ENCODE measurements at regions not wholly inside any gene's neighbourhood (a gene's known extent, or its start where the extent isn't known, plus 50 kb on each side); places are given as distances from the start of the nearest gene placed in this dataset.
"Not testable (repeated sequence)": the region's sequence is repeated elsewhere in the genome, so short reads cannot be mapped to it uniquely, and the experiment has no call there.

DNA sequence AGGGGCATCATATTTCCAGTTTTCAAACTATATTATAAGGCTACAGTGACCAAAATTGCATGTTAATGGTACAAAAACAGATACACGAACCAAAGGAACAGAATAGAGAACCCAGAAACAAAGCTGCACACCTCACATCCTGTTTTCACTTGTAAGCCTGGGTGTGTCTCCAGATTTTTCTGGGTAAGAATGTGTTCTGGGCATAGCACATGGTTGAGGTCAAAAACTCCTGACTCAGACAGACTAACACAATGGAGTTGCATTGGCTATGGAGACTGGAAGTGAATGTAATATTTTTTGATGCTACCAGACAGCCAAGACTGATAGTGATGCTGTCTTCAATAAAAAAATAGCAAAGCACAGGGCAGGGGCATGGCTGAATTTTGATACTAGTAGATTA lies 1175.2 kb downstream of the NXPH1 start:
- Histone ChIP-seq H3K4me3 (ENCODE audit: low read depth, low read length) (no peak overlapping the region), H3K4me1 (ENCODE audit: control insufficient read depth, insufficient read depth, low read length) (no peaks in the 10 kb centered on the region), H3K27ac (ENCODE audit: extremely low read depth, low read depth, low read length) (no peak overlapping the region), H3K36me3 (ENCODE audit: control insufficient read depth in 2 of 2, insufficient read depth in 1 of 2, low read length in 2 of 2) (no peaks in the 10 kb centered on the region), H3K9me3 (ENCODE audit: control insufficient read depth, insufficient read depth, low read depth, low read length) (no peaks in the 10 kb centered on the region)
- TF ChIP-seq SP7 (tag by site-specific recombination; IDR thresholded peaks at IDR 0.05), result no peak
- no peak for TF ChIP-seq ZNF510 (tag by site-specific recombination; IDR thresholded peaks at IDR 0.05; ENCODE audit: insufficient replicate concordance)
- TF ChIP-seq SCRT1 (tag by site-specific recombination; IDR thresholded peaks at IDR 0.05; ENCODE audit: borderline replicate concordance), result no peak
- no peak for TF ChIP-seq REPIN1 (tag by site-specific recombination; IDR thresholded peaks at IDR 0.05; ENCODE audit: low read depth)
- no peak for TF ChIP-seq ZNF132 (tag by site-specific recombination; IDR thresholded peaks at IDR 0.05; ENCODE audit: borderline replicate concordance)
- no peak for TF ChIP-seq ZNF114 (tag by site-specific recombination; IDR thresholded peaks at IDR 0.05)
- TF ChIP-seq ZNF558 (tag by site-specific recombination; IDR thresholded peaks at IDR 0.05), result no peak
- no peak for TF ChIP-seq ZNF138 (tag by site-specific recombination; IDR thresholded peaks at IDR 0.05; ENCODE audit: borderline replicate concordance)
- no peak for TF ChIP-seq ZNF133 (tag by site-specific recombination; IDR thresholded peaks at IDR 0.05)
- no peak for TF ChIP-seq ZNF701 (tag by site-specific recombination; IDR thresholded peaks at IDR 0.05)
- no peak for TF ChIP-seq ZFP3 (tag by site-specific recombination; IDR thresholded peaks at IDR 0.05; ENCODE audit: low read depth)
- no peak for TF ChIP-seq ZNF10 (tag by site-specific recombination; IDR thresholded peaks at IDR 0.05)
- TF ChIP-seq ZNF610 (tag by site-specific recombination; IDR thresholded peaks at IDR 0.05; ENCODE audit: borderline replicate concordance), result no peak
- TF ChIP-seq ZNF157 (tag by site-specific recombination; IDR thresholded peaks at IDR 0.05), result no peak
- TF ChIP-seq ZNF514 (tag by site-specific recombination; IDR thresholded peaks at IDR 0.05), result no peak
- TF ChIP-seq KLF8 (tag by site-specific recombination; IDR thresholded peaks at IDR 0.05), result no peak
- ChIA-PET CTCF (no interaction called here), POLR2A (no interaction called here)

DNA sequence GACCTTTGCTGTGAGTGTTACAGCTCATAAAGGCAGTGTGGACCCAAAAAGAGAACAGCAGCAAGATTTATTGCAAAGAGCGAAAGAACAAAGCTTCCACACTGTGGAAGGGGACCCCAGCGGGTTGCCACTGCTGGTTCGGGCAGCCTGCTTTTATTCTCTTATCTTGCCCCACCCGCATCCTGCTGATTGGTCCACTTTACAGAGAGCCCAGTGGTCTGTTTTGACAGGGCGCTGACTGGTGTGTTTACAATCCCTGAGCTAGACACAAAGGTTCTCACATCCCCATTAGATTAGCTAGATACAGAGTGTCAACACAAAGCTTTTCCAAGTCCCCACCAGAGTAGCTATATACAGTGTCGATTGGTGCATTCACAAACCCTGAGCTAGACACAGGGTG lies 1187.5 kb downstream of the NXPH1 start:
- H3K4me3 ChIP-seq (ENCODE audit: low read depth, low read length); H3K27ac ChIP-seq (ENCODE audit: extremely low read depth, low read depth, low read length); H3K36me3 ChIP-seq (ENCODE audit: control insufficient read depth in 2 of 2, insufficient read depth in 1 of 2, low read length in 2 of 2); H3K9me3 ChIP-seq (ENCODE audit: control insufficient read depth, insufficient read depth, low read depth, low read length); CTCF ChIA-PET; POLR2A ChIA-PET; H3K4me1 ChIP-seq (ENCODE audit: control insufficient read depth, insufficient read depth, low read length): not testable (repeated sequence)

DNA sequence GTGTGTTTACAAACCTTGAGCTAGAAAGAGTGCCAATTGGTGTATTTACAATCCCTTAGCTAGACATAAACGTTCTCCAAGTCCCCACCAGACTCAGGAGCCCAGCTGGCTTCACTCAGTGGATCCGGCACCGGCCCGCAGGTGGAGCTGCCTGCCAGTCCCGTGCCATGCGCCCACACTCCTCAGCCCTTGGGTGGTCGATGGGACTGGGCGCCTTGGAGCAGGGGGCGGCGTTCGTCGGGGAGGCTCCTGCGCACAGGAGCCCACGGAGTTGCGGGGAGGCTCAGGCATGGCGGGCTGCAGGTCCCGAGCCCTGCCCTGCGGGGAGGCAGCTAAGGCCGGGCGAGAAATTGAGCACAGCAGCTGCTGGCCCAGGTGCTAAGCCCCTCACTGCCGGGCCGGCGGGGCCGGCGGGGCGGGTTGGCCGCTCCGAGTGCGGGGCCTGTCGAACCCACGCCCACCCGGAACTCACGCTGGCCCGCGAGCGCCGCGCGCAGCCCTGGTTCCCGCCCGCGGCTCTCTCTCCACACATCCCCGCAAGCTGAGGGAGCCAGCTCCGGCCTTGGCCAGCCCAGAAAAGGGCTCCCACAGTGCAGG lies 1188.0 kb downstream of the NXPH1 start:
- H3K9me3 ChIP-seq (ENCODE audit: control insufficient read depth, insufficient read depth, low read depth, low read length); H3K4me1 ChIP-seq (ENCODE audit: control insufficient read depth, insufficient read depth, low read length); CTCF ChIA-PET; POLR2A ChIA-PET; H3K27ac ChIP-seq (ENCODE audit: extremely low read depth, low read depth, low read length); H3K36me3 ChIP-seq (ENCODE audit: control insufficient read depth in 2 of 2, insufficient read depth in 1 of 2, low read length in 2 of 2); H3K4me3 ChIP-seq (ENCODE audit: low read depth, low read length): not testable (repeated sequence)

DNA sequence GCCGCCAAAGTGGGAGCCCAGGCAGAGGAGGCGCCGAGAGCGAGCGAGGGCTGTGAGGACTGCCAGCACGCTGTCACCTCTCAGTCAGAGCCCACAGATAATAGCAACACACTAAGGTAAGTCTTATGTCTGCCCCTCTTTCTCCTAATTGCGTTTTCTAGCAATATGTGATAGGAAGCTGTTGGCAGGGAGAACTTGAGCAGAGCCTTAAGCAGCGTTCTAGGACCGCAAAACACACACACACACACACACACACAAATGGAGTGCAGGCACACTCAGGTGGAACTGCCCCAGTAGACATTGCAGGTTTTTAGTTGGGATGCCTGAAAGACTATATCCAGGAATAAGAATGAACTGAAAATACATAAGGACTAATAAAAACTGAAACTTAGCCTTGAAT lies 1188.5 kb downstream of the NXPH1 start:
- Histone ChIP-seq H3K4me3 (ENCODE audit: low read depth, low read length) (no peak overlapping the region), H3K27ac (ENCODE audit: extremely low read depth, low read depth, low read length) (no peak overlapping the region)
- POLR2A ChIA-PET, result no interaction called here

DNA sequence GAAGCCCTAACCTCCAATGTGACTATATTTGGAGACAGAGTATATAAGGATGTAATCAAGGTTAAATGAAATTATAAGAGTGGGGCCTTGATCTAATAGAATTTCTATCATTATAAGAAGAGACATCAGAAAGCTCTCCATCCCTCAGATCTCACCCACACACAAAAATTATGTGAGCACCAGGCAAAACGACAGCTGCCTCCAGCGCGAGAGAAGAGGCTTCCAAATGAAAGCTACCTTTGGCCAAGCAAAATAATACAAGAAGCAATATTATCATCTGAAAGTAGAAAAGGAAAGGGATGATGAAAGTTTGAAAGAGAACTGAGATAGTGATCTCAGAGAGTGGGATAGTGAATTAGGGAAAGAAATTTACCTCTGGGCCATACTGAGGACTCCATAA lies 1192.5 kb downstream of the NXPH1 start:
- H3K27ac ChIP-seq (ENCODE audit: extremely low read depth, low read depth, low read length), result no peak overlapping the region
- ChIA-PET POLR2A (no interaction called here), CTCF (no interaction called here)
- no peak for TF ChIP-seq OVOL3 (tag by site-specific recombination; IDR thresholded peaks at IDR 0.05)
- TF ChIP-seq, protein P1, sequence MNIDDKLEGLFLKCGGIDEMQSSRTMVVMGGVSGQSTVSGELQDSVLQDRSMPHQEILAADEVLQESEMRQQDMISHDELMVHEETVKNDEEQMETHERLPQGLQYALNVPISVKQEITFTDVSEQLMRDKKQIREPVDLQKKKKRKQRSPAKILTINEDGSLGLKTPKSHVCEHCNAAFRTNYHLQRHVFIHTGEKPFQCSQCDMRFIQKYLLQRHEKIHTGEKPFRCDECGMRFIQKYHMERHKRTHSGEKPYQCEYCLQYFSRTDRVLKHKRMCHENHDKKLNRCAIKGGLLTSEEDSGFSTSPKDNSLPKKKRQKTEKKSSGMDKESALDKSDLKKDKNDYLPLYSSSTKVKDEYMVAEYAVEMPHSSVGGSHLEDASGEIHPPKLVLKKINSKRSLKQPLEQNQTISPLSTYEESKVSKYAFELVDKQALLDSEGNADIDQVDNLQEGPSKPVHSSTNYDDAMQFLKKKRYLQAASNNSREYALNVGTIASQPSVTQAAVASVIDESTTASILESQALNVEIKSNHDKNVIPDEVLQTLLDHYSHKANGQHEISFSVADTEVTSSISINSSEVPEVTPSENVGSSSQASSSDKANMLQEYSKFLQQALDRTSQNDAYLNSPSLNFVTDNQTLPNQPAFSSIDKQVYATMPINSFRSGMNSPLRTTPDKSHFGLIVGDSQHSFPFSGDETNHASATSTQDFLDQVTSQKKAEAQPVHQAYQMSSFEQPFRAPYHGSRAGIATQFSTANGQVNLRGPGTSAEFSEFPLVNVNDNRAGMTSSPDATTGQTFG (tag by site-specific recombination; IDR thresholded peaks at IDR 0.05; ENCODE audit: borderline replicate concordance), result no peak
- TF ChIP-seq KLF7 (tag by site-specific recombination; IDR thresholded peaks at IDR 0.05; ENCODE audit: borderline replicate concordance), result no peak
- TF ChIP-seq ZNF16 (tag by site-specific recombination; IDR thresholded peaks at IDR 0.05; ENCODE audit: low read depth), result no peak
- no peaks in the 10 kb centered on the region for H3K36me3 ChIP-seq (ENCODE audit: control insufficient read depth in 2 of 2, insufficient read depth in 1 of 2, low read length in 2 of 2)
- H3K4me1 ChIP-seq (ENCODE audit: control insufficient read depth, insufficient read depth, low read length), result no peaks in the 10 kb centered on the region
- H3K4me3 ChIP-seq (ENCODE audit: low read depth, low read length), result no peak overlapping the region
- H3K9me3 ChIP-seq (ENCODE audit: control insufficient read depth, insufficient read depth, low read depth, low read length), result no peaks in the 10 kb centered on the region

More for the DNA sequence above, 1188.5 kb downstream of the NXPH1 start:
- no peaks in the 10 kb centered on the region for H3K9me3 ChIP-seq (ENCODE audit: control insufficient read depth, insufficient read depth, low read depth, low read length)
- TF ChIP-seq ZNF114 (tag by site-specific recombination; IDR thresholded peaks at IDR 0.05) (no peak), PRDM1 (tag by site-specific recombination; IDR thresholded peaks at IDR 0.05) (no peak), ZNF768 (tag by site-specific recombination; IDR thresholded peaks at IDR 0.05) (no peak)
- CTCF ChIA-PET, result no interaction called here
- no peaks in the 10 kb centered on the region for H3K36me3 ChIP-seq (ENCODE audit: control insufficient read depth in 2 of 2, insufficient read depth in 1 of 2, low read length in 2 of 2)
- no peaks in the 10 kb centered on the region for H3K4me1 ChIP-seq (ENCODE audit: control insufficient read depth, insufficient read depth, low read length)

Data from HEK293 (cell line).